ENCODE measurements at regions not wholly inside any gene's neighbourhood (a gene's known extent, or its start where the extent isn't known, plus 50 kb on each side); places are given as distances from the start of the nearest gene placed in this dataset.

DNA sequence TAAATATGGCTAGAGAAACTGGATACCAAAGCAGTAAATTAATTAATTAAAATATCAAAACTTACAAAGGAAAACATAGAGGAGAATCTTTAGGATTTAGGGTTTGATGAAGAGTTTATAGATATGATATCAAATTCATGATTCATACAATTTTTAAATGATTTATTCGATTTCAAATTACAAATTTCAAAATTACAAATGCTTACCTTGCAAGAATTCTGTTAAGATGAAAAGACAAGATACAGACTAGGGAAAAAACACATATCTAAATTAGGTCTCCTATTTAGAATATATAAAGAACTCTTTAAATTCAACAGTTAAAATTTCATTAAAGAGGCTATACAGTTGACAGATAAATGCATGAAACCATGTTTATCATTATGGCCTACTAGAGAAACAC lies 930.7 kb downstream of the ZPLD1 start:
- Histone ChIP-seq H3K9me3 (ENCODE audit: insufficient read depth, low read length, severe bottlenecking) (no peaks in the 10 kb centered on the region), H3K4me2 (ENCODE audit: insufficient read depth, low read length) (no peak overlapping the region), H3K9ac (ENCODE audit: low read depth, low read length) (no peak overlapping the region), H3K4me1 (ENCODE audit: insufficient read depth, low read length) (no peaks in the 10 kb centered on the region), H4K20me1 (ENCODE audit: insufficient read depth, low read length) (no peaks in the 10 kb centered on the region), H3K36me3 (ENCODE audit: insufficient read depth, low read length) (no peaks in the 10 kb centered on the region), H3K4me3 (ENCODE audit: low read depth in 1 of 2, low read length in 2 of 2) (no peak overlapping the region), H2AFZ (ENCODE audit: low read depth, low read length) (no peak overlapping the region), H3K27me3 (ENCODE audit: insufficient read depth, low read length, poor library complexity) (no peaks in the 10 kb centered on the region), H3K79me2 (ENCODE audit: insufficient read depth, low read length) (no peaks in the 10 kb centered on the region), H3K27ac (ENCODE audit: low read length) (no peak overlapping the region)
- DNase-seq (no peak), ATAC-seq (ENCODE audit: insufficient read depth, low read depth) (no peak)
- TF ChIP-seq, protein P1, sequence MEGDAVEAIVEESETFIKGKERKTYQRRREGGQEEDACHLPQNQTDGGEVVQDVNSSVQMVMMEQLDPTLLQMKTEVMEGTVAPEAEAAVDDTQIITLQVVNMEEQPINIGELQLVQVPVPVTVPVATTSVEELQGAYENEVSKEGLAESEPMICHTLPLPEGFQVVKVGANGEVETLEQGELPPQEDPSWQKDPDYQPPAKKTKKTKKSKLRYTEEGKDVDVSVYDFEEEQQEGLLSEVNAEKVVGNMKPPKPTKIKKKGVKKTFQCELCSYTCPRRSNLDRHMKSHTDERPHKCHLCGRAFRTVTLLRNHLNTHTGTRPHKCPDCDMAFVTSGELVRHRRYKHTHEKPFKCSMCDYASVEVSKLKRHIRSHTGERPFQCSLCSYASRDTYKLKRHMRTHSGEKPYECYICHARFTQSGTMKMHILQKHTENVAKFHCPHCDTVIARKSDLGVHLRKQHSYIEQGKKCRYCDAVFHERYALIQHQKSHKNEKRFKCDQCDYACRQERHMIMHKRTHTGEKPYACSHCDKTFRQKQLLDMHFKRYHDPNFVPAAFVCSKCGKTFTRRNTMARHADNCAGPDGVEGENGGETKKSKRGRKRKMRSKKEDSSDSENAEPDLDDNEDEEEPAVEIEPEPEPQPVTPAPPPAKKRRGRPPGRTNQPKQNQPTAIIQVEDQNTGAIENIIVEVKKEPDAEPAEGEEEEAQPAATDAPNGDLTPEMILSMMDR (IDR thresholded peaks at IDR 0.05; ENCODE audit: borderline replicate concordance, extremely low read depth, low read length, poor library complexity, severe bottlenecking) = no peak
- TF ChIP-seq EZH2 (IDR thresholded peaks at IDR 0.05; ENCODE audit: borderline replicate concordance, low read depth, low read length, severe bottlenecking) = no peak

DNA sequence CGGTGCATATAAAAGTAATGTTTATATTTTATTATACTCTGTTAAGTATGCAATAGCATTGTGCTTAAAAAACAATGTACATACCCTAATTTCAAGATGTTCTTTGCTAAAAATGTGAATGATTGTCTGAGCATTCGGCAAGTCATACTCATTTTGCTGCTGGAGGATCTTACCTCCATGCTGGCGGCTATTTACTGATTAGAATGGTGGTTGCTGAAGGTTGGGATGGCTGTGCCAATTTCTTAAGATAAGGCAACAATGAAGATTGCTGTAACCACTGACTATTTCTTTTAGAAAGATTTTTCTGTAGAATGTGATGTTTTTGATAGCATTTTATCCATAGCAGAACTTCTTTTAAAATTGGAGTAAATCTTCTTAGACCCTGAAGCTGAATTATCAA lies 932.7 kb downstream of the ZPLD1 start:
- no peak for ATAC-seq (ENCODE audit: insufficient read depth, low read depth)

DNA sequence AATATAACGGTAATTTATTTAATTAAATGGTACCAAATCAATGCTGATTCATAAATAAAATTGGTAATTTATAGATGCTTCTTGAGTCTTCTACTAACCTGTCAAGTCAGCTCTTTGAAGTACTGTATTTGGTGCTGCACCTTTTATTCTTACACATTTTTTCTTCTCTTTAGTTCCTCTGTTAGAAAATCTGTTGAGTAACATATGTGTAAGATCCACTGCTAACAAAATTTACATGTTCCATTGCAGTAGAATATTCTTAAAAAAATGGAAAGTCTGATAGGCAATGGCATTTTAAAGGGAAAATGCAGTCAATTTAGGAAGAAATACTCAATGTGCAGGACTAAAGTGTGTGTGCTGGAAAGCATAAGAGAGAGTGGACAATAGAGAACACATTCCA lies 936.6 kb downstream of the ZPLD1 start:
- no peaks in the 10 kb centered on the region for H3K36me3 ChIP-seq (ENCODE audit: insufficient read depth, low read length)
- H3K9me3 ChIP-seq (ENCODE audit: insufficient read depth, low read length, severe bottlenecking) = no peaks in the 10 kb centered on the region
- H2AFZ ChIP-seq (ENCODE audit: low read depth, low read length) = no peak overlapping the region
- no peaks in the 10 kb centered on the region for H4K20me1 ChIP-seq (ENCODE audit: insufficient read depth, low read length)
- DNase-seq (no peak), ATAC-seq (ENCODE audit: insufficient read depth, low read depth) (no peak)
- no peaks in the 10 kb centered on the region for H3K27me3 ChIP-seq (ENCODE audit: insufficient read depth, low read length, poor library complexity)
- H3K79me2 ChIP-seq (ENCODE audit: insufficient read depth, low read length) = no peaks in the 10 kb centered on the region
- TF ChIP-seq, protein P1 (IDR thresholded peaks at IDR 0.05; ENCODE audit: borderline replicate concordance, extremely low read depth, low read length, poor library complexity, severe bottlenecking) = no peak
- no peak for TF ChIP-seq EZH2 (IDR thresholded peaks at IDR 0.05; ENCODE audit: borderline replicate concordance, low read depth, low read length, severe bottlenecking)
- H3K9ac ChIP-seq (ENCODE audit: low read depth, low read length) = no peak overlapping the region
- H3K4me1 ChIP-seq (ENCODE audit: insufficient read depth, low read length) = no peaks in the 10 kb centered on the region
- no peak overlapping the region for H3K27ac ChIP-seq (ENCODE audit: low read length)
- H3K4me2 ChIP-seq (ENCODE audit: insufficient read depth, low read length) = no peak overlapping the region
- no peak overlapping the region for H3K4me3 ChIP-seq (ENCODE audit: low read depth in 1 of 2, low read length in 2 of 2)

More for the DNA sequence above, 932.7 kb downstream of the ZPLD1 start:
- no peaks in the 10 kb centered on the region for H3K36me3 ChIP-seq (ENCODE audit: insufficient read depth, low read length)
- no peaks in the 10 kb centered on the region for H3K27me3 ChIP-seq (ENCODE audit: insufficient read depth, low read length, poor library complexity)
- no peak overlapping the region for H3K4me2 ChIP-seq (ENCODE audit: insufficient read depth, low read length)
- no peak overlapping the region for H3K27ac ChIP-seq (ENCODE audit: low read length)
- H3K4me3 ChIP-seq (ENCODE audit: low read depth in 1 of 2, low read length in 2 of 2) = no peak overlapping the region
- H3K4me1 ChIP-seq (ENCODE audit: insufficient read depth, low read length) = no peaks in the 10 kb centered on the region
- no peaks in the 10 kb centered on the region for H3K9me3 ChIP-seq (ENCODE audit: insufficient read depth, low read length, severe bottlenecking)
- no peak for DNase-seq
- H3K9ac ChIP-seq (ENCODE audit: low read depth, low read length) = no peak overlapping the region
- no peak for TF ChIP-seq EZH2 (IDR thresholded peaks at IDR 0.05; ENCODE audit: borderline replicate concordance, low read depth, low read length, severe bottlenecking)
- TF ChIP-seq, protein P1 (IDR thresholded peaks at IDR 0.05; ENCODE audit: borderline replicate concordance, extremely low read depth, low read length, poor library complexity, severe bottlenecking) = no peak
- no peaks in the 10 kb centered on the region for H3K79me2 ChIP-seq (ENCODE audit: insufficient read depth, low read length)
- no peaks in the 10 kb centered on the region for H4K20me1 ChIP-seq (ENCODE audit: insufficient read depth, low read length)
- H2AFZ ChIP-seq (ENCODE audit: low read depth, low read length) = no peak overlapping the region

DNA sequence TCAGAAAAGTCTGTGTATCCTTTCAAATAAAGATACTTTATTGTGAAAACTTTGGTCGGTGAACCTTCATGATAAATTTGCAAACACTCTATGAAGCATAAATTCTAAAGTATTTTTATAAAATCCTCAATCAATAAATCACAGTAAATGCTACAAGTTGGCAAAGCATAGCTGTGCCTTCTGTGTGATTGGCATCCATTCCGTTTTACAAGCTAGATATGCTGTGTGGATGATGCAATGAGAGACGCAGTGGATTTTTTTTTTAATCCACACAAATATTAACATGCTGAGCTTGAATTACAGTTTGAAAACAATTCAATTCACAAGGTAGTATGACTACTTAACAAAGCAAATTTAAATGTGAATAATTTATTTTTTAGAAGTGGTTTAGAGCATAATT lies 937.2 kb downstream of the ZPLD1 start:
- no peak overlapping the region for H3K4me2 ChIP-seq (ENCODE audit: insufficient read depth, low read length)
- H3K79me2 ChIP-seq (ENCODE audit: insufficient read depth, low read length) = no peaks in the 10 kb centered on the region
- no peak overlapping the region for H2AFZ ChIP-seq (ENCODE audit: low read depth, low read length)
- H3K9ac ChIP-seq (ENCODE audit: low read depth, low read length) = no peak overlapping the region
- no peaks in the 10 kb centered on the region for H3K9me3 ChIP-seq (ENCODE audit: insufficient read depth, low read length, severe bottlenecking)
- H3K4me3 ChIP-seq (ENCODE audit: low read depth in 1 of 2, low read length in 2 of 2) = no peak overlapping the region
- no peaks in the 10 kb centered on the region for H4K20me1 ChIP-seq (ENCODE audit: insufficient read depth, low read length)
- DNase-seq = no peak
- no peaks in the 10 kb centered on the region for H3K4me1 ChIP-seq (ENCODE audit: insufficient read depth, low read length)
- H3K27ac ChIP-seq (ENCODE audit: low read length) = no peak overlapping the region
- H3K36me3 ChIP-seq (ENCODE audit: insufficient read depth, low read length) = no peaks in the 10 kb centered on the region
- TF ChIP-seq, protein P1 (IDR thresholded peaks at IDR 0.05; ENCODE audit: borderline replicate concordance, extremely low read depth, low read length, poor library complexity, severe bottlenecking) = no peak
- no peak for TF ChIP-seq EZH2 (IDR thresholded peaks at IDR 0.05; ENCODE audit: borderline replicate concordance, low read depth, low read length, severe bottlenecking)
- no peaks in the 10 kb centered on the region for H3K27me3 ChIP-seq (ENCODE audit: insufficient read depth, low read length, poor library complexity)
- no peak for ATAC-seq (ENCODE audit: insufficient read depth, low read depth)
